Calu3 (cell line): ENCODE measurements at regions not wholly inside any gene's neighbourhood (a gene's known extent, or its start where the extent isn't known, plus 50 kb on each side); places are given as distances from the start of the nearest gene placed in this dataset.
A peak's percentile ranks its signal among the peaks of the same experiment; 100 is the strongest.

Source experiments
- BruUV-seq: library from RNA; stranded (reverse); fragments of 400-500 nt; replicated peaks from 2 replicates; lab custom pipeline; 2021; lab: Mats Ljungman, UMichigan
- CTCF ChIA-PET: fragments of 300-600 bp; sonication (Branson Sonifier 250); formaldehyde crosslinking; loops from one replicate; lab custom pipeline; 2022; ENCODE audit warnings: antibody characterized with exemption; lab: Charles Lee
- DNase-seq: peaks from one replicate; pipeline ENCODE4 v3.0.0; 2022
- H3K27ac Mint-ChIP-seq: one replicate; pipeline ENCODE4 v1.8.0; 2022; ENCODE audit warnings: mixed read lengths; ENCODE audit not compliant: unreplicated experiment
- H3K27me3 Mint-ChIP-seq: one replicate; pipeline ENCODE4 v1.8.0; 2022; ENCODE audit warnings: mixed read lengths; ENCODE audit not compliant: unreplicated experiment
- H3K36me3 Mint-ChIP-seq: one replicate; pipeline ENCODE4 v1.8.0; 2022; ENCODE audit warnings: mild to moderate bottlenecking, moderate library complexity, mixed read lengths; ENCODE audit not compliant: insufficient read depth, unreplicated experiment
- H3K4me1 Mint-ChIP-seq: one replicate; pipeline ENCODE4 v1.8.0; 2022; ENCODE audit warnings: mild to moderate bottlenecking, low read depth, mixed read lengths; ENCODE audit not compliant: unreplicated experiment
- H3K4me3 Mint-ChIP-seq: one replicate; pipeline ENCODE4 v1.8.0; 2022; ENCODE audit warnings: mild to moderate bottlenecking, low read depth, moderate library complexity, mixed read lengths; ENCODE audit not compliant: unreplicated experiment
- H3K9me3 Mint-ChIP-seq: one replicate; pipeline ENCODE4 v1.8.0; 2022; ENCODE audit warnings: low read depth, mixed read lengths; ENCODE audit not compliant: unreplicated experiment
- CTCF ChIP-seq: fragments of 200-600 bp; IDR thresholded peaks from one replicate; pipeline ENCODE4 v1.8.0; 2022; ENCODE audit warnings: antibody characterized with exemption; ENCODE audit not compliant: unreplicated experiment
- intact Hi-C: fragments of 100-400 bp; cut with micrococcal nuclease; formaldehyde crosslinking; loops from one replicate; pipeline ENCODE4 v1.10.0; 2022; ENCODE audit not compliant: unreplicated experiment

DNA sequence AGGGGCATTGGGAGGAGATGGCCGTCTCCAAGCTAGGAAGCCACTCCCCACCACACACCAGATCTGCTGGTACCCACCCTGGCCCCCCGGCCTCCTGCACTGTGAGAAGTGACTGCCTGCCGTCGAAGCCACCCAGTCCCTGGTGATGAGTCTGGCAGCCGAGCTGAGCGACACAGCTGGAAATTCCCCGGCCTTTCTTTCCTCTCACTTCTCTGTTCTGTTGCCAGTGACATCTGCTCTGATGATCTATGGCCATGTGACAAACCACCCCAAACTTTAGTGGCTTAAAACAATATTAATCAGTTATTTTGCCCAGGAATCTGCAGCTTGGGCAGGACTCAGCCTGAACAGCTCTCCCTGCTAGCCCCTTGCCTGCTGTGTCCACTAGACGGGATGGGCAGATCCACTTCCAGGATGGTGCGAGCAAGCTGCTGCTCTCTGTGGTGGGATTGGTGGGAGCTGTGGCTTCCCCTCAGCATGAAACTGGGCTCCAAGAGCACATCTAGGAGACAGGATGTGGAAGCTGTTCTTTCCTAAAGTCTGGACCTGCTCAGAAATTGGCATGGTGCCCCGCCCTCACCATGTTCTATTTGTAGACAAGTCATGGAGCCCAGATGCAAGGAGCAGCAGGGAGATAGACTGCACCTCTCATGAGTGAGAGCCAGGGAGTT is 211.2 kb downstream of the GADD45G start:
- TF ChIP-seq CTCF: no peak

GRCh38 chr9:89817151-89817950 is 212.5 kb downstream of the GADD45G start:
- H3K4me1 Mint-ChIP-seq: no peaks in the 10 kb centered on the region
- intact Hi-C loops: no loop called here
- CTCF ChIA-PET: no interaction called here
- H3K27me3 Mint-ChIP-seq: peaks cover 100% of the 10 kb centered on the region
- H3K4me3 Mint-ChIP-seq: no peak overlapping the region
- no peaks in the 10 kb centered on the region for H3K36me3 Mint-ChIP-seq
- TF ChIP-seq CTCF: no peak
- no peak overlapping the region for H3K27ac Mint-ChIP-seq
- BruUV-seq: no TSS peak
- no peaks in the 10 kb centered on the region for H3K9me3 Mint-ChIP-seq
- DNase-seq: no peak

More for the DNA sequence above, 211.2 kb downstream of the GADD45G start:
- intact Hi-C loops: no loop called here
- no peaks in the 10 kb centered on the region for H3K4me1 Mint-ChIP-seq
- CTCF ChIA-PET: no interaction called here
- no peak overlapping the region for H3K4me3 Mint-ChIP-seq
- no TSS peak for BruUV-seq
- no peaks in the 10 kb centered on the region for H3K9me3 Mint-ChIP-seq
- H3K27ac Mint-ChIP-seq: no peak overlapping the region
- peaks cover 100% of the 10 kb centered on the region for H3K27me3 Mint-ChIP-seq
- H3K36me3 Mint-ChIP-seq: no peaks in the 10 kb centered on the region
- no peak for DNase-seq

- no peak for TF ChIP-seq CTCF
- Mint-ChIP-seq H3K4me3 (no peak overlapping the region), H3K27me3 (peaks cover 82% of the 10 kb centered on the region), H3K9me3 (no peaks in the 10 kb centered on the region), H3K36me3 (no peaks in the 10 kb centered on the region), H3K4me1 (no peaks in the 10 kb centered on the region), H3K27ac (no peak overlapping the region)
- CTCF ChIA-PET: no interaction called here
- DNase-seq: no peak
- BruUV-seq: no TSS peak
- intact Hi-C loops: no loop called here
Observed at GRCh38 chr9:89820337-89820736, 215.5 kb downstream of the GADD45G start.

GRCh38 chr9:89821081-89821480 is 216.3 kb downstream of the GADD45G start:
- no peaks in the 10 kb centered on the region for H3K4me1 Mint-ChIP-seq
- peak; percentile 6 for DNase-seq
- no peak overlapping the region for H3K27ac Mint-ChIP-seq
- no peak for TF ChIP-seq CTCF
- no TSS peak for BruUV-seq
- intact Hi-C loops: no loop called here
- H3K36me3 Mint-ChIP-seq: no peaks in the 10 kb centered on the region
- H3K4me3 Mint-ChIP-seq: no peak overlapping the region
- peaks cover 80% of the 10 kb centered on the region for H3K27me3 Mint-ChIP-seq
- CTCF ChIA-PET: no interaction called here
- no peaks in the 10 kb centered on the region for H3K9me3 Mint-ChIP-seq
